Fibroblast of lung (primary cell): ENCODE measurements at regions not wholly inside any gene's neighbourhood (a gene's known extent, or its start where the extent isn't known, plus 50 kb on each side); places are given as distances from the start of the nearest gene placed in this dataset.
"Not testable (repeated sequence)": the region's sequence is repeated elsewhere in the genome, so short reads cannot be mapped to it uniquely, and the experiment has no call there.

Experiments
- DNase-seq, 2 donors: peaks; one replicate each; pipeline versions ENCODE4 v3.0.0 to v3.0.0-alpha.2; 2010; ENCODE audit warnings: low read depth in 2 of 2
- H2AFZ ChIP-seq: 2 replicates; pipeline ENCODE4 v1.5.1; 2012; ENCODE audit warnings: low read length, control low read depth, inconsistent platforms
- H3K27ac ChIP-seq: 2 replicates; pipeline ENCODE4 v1.5.1; 2011; ENCODE audit warnings: low read length, control low read depth; ENCODE audit not compliant: insufficient read depth
- H3K27me3 ChIP-seq: 2 replicates; pipeline ENCODE4 v1.5.1; 2011; ENCODE audit warnings: mild to moderate bottlenecking, low read length; ENCODE audit not compliant: control insufficient read depth, insufficient read depth
- H3K36me3 ChIP-seq: 2 replicates; pipeline ENCODE4 v1.5.1; 2011; ENCODE audit warnings: low read length; ENCODE audit not compliant: control insufficient read depth, insufficient read depth
- H3K4me1 ChIP-seq: 2 replicates; pipeline ENCODE4 v1.5.1; 2011; ENCODE audit warnings: low read length; ENCODE audit not compliant: control insufficient read depth, insufficient read depth; ENCODE audit errors: extremely low read depth
- H3K4me2 ChIP-seq: 2 replicates; pipeline ENCODE4 v1.5.1; 2011; ENCODE audit warnings: low read length, control low read depth; ENCODE audit not compliant: insufficient read depth; ENCODE audit errors: extremely low read depth
- H3K4me3 ChIP-seq, 4 experiments: fragments of 200-600 bp in 1 of 4; sonication (generic) in 1 of 4; replicated peaks in 1 of 4; 2 replicates each; pipeline ENCODE4 v1.5.1; 2011 to 2016; ENCODE audit warnings: low read length in 4 of 4, low read depth in 3 of 4, mild to moderate bottlenecking in 3 of 4, control low read depth in 2 of 4, inconsistent platforms in 1 of 4, mixed read lengths in 1 of 4; ENCODE audit not compliant: insufficient read depth in 1 of 4; ENCODE audit errors: control extremely low read depth in 1 of 4
- H3K79me2 ChIP-seq: 2 replicates; pipeline ENCODE4 v1.5.1; 2012; ENCODE audit warnings: mild to moderate bottlenecking, low read length, inconsistent platforms; ENCODE audit not compliant: control insufficient read depth, insufficient read depth
- H3K9ac ChIP-seq: 2 replicates; pipeline ENCODE4 v1.5.1; 2011; ENCODE audit warnings: mild to moderate bottlenecking, low read length, control low read depth; ENCODE audit not compliant: insufficient read depth
- H3K9me3 ChIP-seq: 2 replicates; pipeline ENCODE4 v1.5.1; 2012; ENCODE audit warnings: low read depth, low read length; ENCODE audit not compliant: control insufficient read depth, insufficient read depth
- H4K20me1 ChIP-seq: 2 replicates; pipeline ENCODE4 v1.5.1; 2011; ENCODE audit warnings: low read length; ENCODE audit not compliant: control insufficient read depth, insufficient read depth; ENCODE audit errors: extremely low read depth
- CTCF ChIP-seq, 2 donors: IDR thresholded peaks in 1 of 2; conservative IDR thresholded peaks in 1 of 2; 1 replicate in 1 of 2; 2 replicates in 1 of 2; pipeline ENCODE4 v1.5.1; 2011 to 2012; ENCODE audit warnings: low read length in 2 of 2, control low read depth in 1 of 2, inconsistent platforms in 1 of 2, low read depth in 1 of 2, mild to moderate bottlenecking in 1 of 2
- EZH2 ChIP-seq: IDR thresholded peaks from 2 replicates; pipeline ENCODE4 v1.5.1; 2012; ENCODE audit warnings: low read length, control low read depth, mild to moderate bottlenecking; ENCODE audit errors: missing control alignments

GRCh38 chrX:55924574-55924973 lies 207.0 kb downstream of the RRAGB start:
- Histone ChIP-seq H3K4me2 (no peak overlapping the region), H3K27ac (no peak overlapping the region), H3K4me1 (no peaks in the 10 kb centered on the region), H3K27me3 (no peaks in the 10 kb centered on the region), H4K20me1 (no peaks in the 10 kb centered on the region), H3K36me3 (no peaks in the 10 kb centered on the region), H3K9me3 (no peaks in the 10 kb centered on the region), H3K79me2 (no peaks in the 10 kb centered on the region), H2AFZ (no peak overlapping the region), H3K9ac (no peak overlapping the region), H3K4me3 (no peak overlapping the region)
- no peak for DNase-seq
- TF ChIP-seq EZH2 (no peak), CTCF (conservative IDR thresholded peaks at IDR 0.05 in 1 of 2, IDR thresholded peaks at IDR 0.05 in 1 of 2; ENCODE audit: low read depth in 1 of 2, low read length in 2 of 2) (no peak)

GRCh38 chrX:55928529-55928928 lies 211.0 kb downstream of the RRAGB start:
- not testable (repeated sequence) for H3K79me2 ChIP-seq, H3K9me3 ChIP-seq, H3K27ac ChIP-seq, H4K20me1 ChIP-seq, H3K4me1 ChIP-seq, H3K36me3 ChIP-seq, H2AFZ ChIP-seq, H3K9ac ChIP-seq, H3K27me3 ChIP-seq, H3K4me3 ChIP-seq, DNase-seq, H3K4me2 ChIP-seq
